HUES48 (cell line): ENCODE measurements at regions not wholly inside any gene's neighbourhood (a gene's known extent, or its start where the extent isn't known, plus 50 kb on each side); places are given as distances from the start of the nearest gene placed in this dataset.

Experiments used
- H3K27ac ChIP-seq: one replicate; pipeline ENCODE4 v1.7.0; 2013; ENCODE audit warnings: low read depth, low read length, inconsistent platforms
- H3K27me3 ChIP-seq: 2 replicates; pipeline ENCODE4 v1.6.1; 2013; ENCODE audit warnings: mild to moderate bottlenecking, low read length; ENCODE audit not compliant: control insufficient read depth, insufficient read depth
- H3K36me3 ChIP-seq: 2 replicates; pipeline ENCODE4 v1.6.1; 2013; ENCODE audit warnings: low read length; ENCODE audit not compliant: control insufficient read depth, insufficient read depth
- H3K4me1 ChIP-seq: 2 replicates; pipeline ENCODE4 v1.6.1; 2013; ENCODE audit warnings: mild to moderate bottlenecking, low read length; ENCODE audit not compliant: control insufficient read depth, insufficient read depth
- H3K4me3 ChIP-seq: 2 replicates; pipeline ENCODE4 v1.5.1; 2013; ENCODE audit warnings: mild to moderate bottlenecking, low read depth, low read length
- H3K9ac ChIP-seq: 2 replicates; pipeline ENCODE4 v1.6.1; 2013; ENCODE audit warnings: mild to moderate bottlenecking, low read depth, low read length, moderate library complexity
- H3K9me3 ChIP-seq: 2 replicates; pipeline ENCODE4 v1.6.1; 2013; ENCODE audit warnings: low read length; ENCODE audit not compliant: control insufficient read depth, insufficient read depth

- Histone ChIP-seq H3K4me3 (no peak overlapping the region), H3K27ac (no peak overlapping the region)
Measured at GRCh38 chr16:82331974-82332750, 162.1 kb upstream of the MPHOSPH6 start.

DNA sequence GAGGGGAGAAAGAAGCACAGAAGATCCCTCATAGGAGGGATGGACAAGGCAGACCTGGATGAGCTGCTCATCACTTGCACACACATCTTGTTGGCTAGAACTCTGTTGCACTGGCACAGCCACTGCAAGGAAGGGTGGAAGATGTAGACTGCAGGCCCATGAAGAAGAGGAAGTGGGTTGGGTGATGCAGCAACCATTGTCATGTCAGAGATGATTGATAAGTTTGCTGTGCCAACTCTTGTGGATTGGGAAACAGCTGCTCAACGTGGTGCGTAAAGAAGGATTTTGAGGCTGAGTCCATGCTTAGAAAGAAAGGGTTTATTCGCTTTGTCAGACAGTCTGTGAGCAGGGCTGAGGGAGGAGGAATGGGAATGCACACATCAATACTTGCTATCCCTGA, 161.4 kb upstream of the MPHOSPH6 start:
- Histone ChIP-seq H3K27me3 (no peaks in the 10 kb centered on the region), H3K36me3 (no peaks in the 10 kb centered on the region)

More at GRCh38 chr16:82331974-82332750, 162.1 kb upstream of the MPHOSPH6 start:
- Histone ChIP-seq H3K36me3 (no peaks in the 10 kb centered on the region), H3K9me3 (no peaks in the 10 kb centered on the region), H3K27me3 (no peaks in the 10 kb centered on the region), H3K9ac (no peak overlapping the region), H3K4me1 (peaks cover 6% of the 10 kb centered on the region; the same call in 1 of the 2 replicates)

DNA sequence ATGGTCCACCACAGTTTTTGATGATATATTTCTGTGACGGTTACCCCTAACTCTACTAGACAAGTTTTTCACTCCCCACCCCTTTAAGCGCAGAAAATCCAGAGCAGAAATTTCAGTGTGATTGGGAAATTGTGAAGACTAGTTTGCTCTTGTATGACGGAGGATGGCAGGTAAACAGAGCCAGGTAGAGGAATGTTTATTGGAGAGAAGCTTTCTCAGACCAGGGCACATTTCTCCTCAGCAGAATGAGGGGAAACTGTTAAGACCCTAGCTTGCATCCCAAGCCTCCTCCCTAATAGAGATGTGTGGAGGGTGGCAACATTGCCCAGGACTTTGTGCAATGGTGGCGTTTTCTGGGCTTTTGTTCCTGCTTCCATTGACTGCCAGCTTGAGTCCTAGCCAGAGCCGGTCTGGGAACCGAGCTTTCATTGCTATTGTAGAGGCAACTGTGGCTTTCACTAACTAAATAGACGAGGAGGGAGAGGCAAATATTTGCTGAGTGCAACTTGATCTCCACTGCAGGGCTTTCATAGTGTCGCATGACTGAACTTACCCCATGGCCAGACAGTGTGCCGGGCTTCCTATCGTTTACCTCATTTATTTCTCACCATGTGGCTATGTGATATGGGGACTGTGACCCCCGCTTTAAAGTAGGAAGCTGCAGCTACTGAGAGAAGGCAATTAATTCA, 159.6 kb upstream of the MPHOSPH6 start:
- no peak overlapping the region for H3K9ac ChIP-seq
- H3K27me3 ChIP-seq = no peaks in the 10 kb centered on the region
- no peaks in the 10 kb centered on the region for H3K9me3 ChIP-seq
- peak overlapping the region; percentile 26 for H3K27ac ChIP-seq
- no peak overlapping the region for H3K4me3 ChIP-seq
- no peaks in the 10 kb centered on the region for H3K36me3 ChIP-seq
- H3K4me1 ChIP-seq = peaks cover 6% of the 10 kb centered on the region; the same call in 1 of the 2 replicates

More for the DNA sequence above, 161.4 kb upstream of the MPHOSPH6 start:
- H3K4me3 ChIP-seq = no peak overlapping the region
- no peak overlapping the region for H3K27ac ChIP-seq
- no peaks in the 10 kb centered on the region for H3K9me3 ChIP-seq
- H3K9ac ChIP-seq = no peak overlapping the region
- peaks cover 6% of the 10 kb centered on the region; the same call in 1 of the 2 replicates for H3K4me1 ChIP-seq

DNA sequence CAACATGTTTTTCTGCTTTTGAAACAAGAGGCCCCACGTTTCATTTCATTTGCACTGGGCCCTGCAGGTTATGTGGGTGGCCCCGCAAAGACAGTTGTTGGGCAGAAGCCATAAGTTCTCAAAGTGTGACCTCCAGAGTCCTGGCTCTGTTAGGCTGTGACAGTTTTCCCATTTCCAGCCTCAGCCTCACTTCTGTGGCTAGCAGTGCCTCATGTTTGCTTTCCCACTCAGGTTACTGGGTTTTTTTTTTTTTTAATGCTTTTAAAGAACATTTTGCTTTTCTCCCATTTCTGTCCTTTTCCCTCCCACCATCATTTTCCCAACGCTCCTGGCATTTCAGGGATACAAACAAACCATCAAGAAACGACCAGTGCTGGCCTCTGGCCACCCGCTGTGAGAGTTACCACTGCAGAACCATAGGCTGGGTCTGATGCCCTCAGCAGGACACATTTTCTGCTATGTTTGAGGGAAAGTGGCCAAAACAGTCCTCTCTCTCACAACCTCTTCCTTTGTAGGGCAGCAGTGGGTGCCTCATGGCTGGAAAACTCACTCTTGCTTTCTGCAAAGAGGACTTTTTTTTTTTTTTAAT, 159.0 kb upstream of the MPHOSPH6 start:
- H3K27ac ChIP-seq = no peak overlapping the region
- peaks cover 6% of the 10 kb centered on the region; the same call in 1 of the 2 replicates for H3K4me1 ChIP-seq
- H3K36me3 ChIP-seq = no peaks in the 10 kb centered on the region
- no peaks in the 10 kb centered on the region for H3K27me3 ChIP-seq
- no peaks in the 10 kb centered on the region for H3K9me3 ChIP-seq
- no peak overlapping the region for H3K9ac ChIP-seq
- H3K4me3 ChIP-seq = no peak overlapping the region

GRCh38 chr16:82323171-82323570, 153.1 kb upstream of the MPHOSPH6 start:
- H3K9ac ChIP-seq = no peak overlapping the region
- H3K27me3 ChIP-seq = no peaks in the 10 kb centered on the region
- no peaks in the 10 kb centered on the region for H3K4me1 ChIP-seq
- no peaks in the 10 kb centered on the region for H3K36me3 ChIP-seq
- H3K9me3 ChIP-seq = peaks cover 5% of the 10 kb centered on the region; the same call in 1 of the 2 replicates
- no peak overlapping the region for H3K4me3 ChIP-seq
- no peak overlapping the region for H3K27ac ChIP-seq

GRCh38 chr16:82322177-82322576, 152.2 kb upstream of the MPHOSPH6 start:
- Histone ChIP-seq H3K4me1 (no peaks in the 10 kb centered on the region), H3K36me3 (no peaks in the 10 kb centered on the region), H3K9ac (no peak overlapping the region), H3K27ac (no peak overlapping the region), H3K27me3 (no peaks in the 10 kb centered on the region), H3K9me3 (peaks cover 5% of the 10 kb centered on the region; the same call in 1 of the 2 replicates), H3K4me3 (no peak overlapping the region)

DNA sequence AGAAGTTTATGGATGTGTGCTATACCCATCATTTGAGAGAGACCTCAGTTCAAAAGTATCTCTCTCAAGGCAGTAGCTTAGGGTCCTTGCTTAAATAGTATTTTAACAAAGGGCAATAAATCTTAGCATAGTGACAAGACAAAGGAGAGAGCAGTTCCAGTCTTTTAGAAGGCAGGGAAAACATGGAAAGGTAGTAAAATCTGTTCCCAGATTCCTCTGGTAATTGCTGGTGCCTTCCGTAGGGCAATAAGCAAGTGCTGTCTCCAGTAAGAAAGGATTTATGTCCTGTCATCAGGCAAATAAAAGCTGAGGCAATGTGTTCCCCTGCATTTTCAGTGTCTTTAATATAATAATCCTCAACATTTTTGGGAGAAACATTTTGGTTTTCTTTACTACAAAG, 149.0 kb upstream of the MPHOSPH6 start:
- Histone ChIP-seq H3K4me1 (no peaks in the 10 kb centered on the region), H3K27ac (no peak overlapping the region), H3K4me3 (no peak overlapping the region), H3K9ac (no peak overlapping the region), H3K27me3 (no peaks in the 10 kb centered on the region), H3K9me3 (peaks cover 5% of the 10 kb centered on the region; the same call in 1 of the 2 replicates), H3K36me3 (no peaks in the 10 kb centered on the region)

DNA sequence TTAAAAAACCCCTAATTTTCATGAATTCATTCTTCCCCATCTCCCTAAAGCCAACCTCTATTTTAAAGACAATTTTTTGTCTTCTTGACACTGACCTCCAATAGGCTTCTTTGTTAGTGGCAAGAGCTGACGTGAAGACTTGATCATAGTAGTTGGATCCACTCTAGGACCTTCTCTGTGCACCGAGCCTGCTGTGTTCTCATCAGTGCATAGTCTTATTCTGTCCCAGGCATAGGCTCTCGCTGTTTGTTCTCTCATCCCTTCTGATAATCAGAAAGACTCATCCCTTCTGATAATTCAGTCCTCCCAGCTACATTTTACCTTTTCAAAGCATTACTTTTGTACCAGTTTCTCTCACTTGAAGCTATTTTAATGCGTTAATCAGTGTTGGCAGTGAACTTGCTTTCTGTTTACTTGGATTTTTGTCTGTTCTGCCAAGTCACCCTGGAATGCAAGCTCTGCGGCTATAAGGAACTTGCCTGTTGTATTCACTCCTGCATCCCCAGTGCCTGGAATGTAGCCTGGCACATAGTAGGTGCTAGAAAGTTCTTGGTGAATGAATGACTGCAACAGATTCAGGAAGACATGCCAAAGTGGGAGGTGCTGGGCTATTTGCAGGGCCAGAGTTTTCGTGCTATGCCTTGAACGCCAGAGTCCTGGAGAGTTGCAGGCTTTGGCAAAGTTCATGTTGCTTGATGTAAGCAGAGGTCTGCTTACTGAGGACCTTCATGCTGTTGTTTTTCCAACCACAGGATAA, 147.6 kb upstream of the MPHOSPH6 start:
- no peaks in the 10 kb centered on the region for H3K27me3 ChIP-seq

DNA sequence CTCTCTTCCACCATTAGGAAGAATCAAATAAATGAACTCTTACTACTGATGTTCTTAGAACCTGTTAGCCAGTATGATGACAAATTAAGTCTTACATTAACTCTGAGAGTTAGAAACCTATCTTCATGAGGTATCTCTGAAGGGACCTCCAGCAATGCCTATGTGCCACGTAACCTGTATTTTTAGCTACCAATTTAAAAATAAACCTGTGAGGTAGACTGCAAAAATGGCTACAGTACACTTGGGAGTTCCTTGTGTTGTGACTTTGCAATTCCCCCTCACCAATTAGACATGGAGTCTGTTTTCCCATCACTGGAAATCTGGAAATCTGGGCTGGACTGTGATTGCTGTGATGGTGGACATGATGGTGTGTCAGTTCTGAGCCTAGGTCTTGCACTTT, 143.7 kb upstream of the MPHOSPH6 start:
- no peaks in the 10 kb centered on the region for H3K27me3 ChIP-seq
- H3K4me3 ChIP-seq = no peak overlapping the region
- no peak overlapping the region for H3K9ac ChIP-seq
- no peaks in the 10 kb centered on the region for H3K9me3 ChIP-seq
- H3K27ac ChIP-seq = no peak overlapping the region
- H3K4me1 ChIP-seq = no peaks in the 10 kb centered on the region
- H3K36me3 ChIP-seq = no peaks in the 10 kb centered on the region

More for the DNA sequence above, 147.6 kb upstream of the MPHOSPH6 start:
- no peaks in the 10 kb centered on the region for H3K9me3 ChIP-seq
- no peaks in the 10 kb centered on the region for H3K4me1 ChIP-seq
- no peak overlapping the region for H3K4me3 ChIP-seq
- no peaks in the 10 kb centered on the region for H3K36me3 ChIP-seq
- no peak overlapping the region for H3K27ac ChIP-seq
- H3K9ac ChIP-seq = no peak overlapping the region

DNA sequence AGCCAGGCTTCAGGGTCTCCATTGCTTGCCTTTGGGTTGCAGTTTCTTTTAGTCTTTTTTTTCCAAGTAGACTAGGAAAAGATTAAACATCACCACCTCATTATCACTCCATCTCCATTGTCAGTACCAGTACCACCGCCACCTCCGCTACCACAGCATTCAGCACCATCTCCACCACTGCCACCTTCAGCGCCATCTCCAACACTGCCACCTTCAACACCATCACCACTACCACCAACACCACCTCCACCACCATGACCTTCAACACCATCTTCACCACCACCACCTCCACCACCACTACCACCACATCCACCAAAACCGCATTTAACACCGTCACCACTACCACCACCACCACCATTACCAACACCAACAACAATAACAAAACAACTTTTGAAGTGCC, 141.5 kb upstream of the MPHOSPH6 start:
- no peaks in the 10 kb centered on the region for H3K4me1 ChIP-seq
- no peaks in the 10 kb centered on the region for H3K36me3 ChIP-seq

More for the DNA sequence above, 141.5 kb upstream of the MPHOSPH6 start:
- H3K27ac ChIP-seq = no peak overlapping the region
- no peak overlapping the region for H3K4me3 ChIP-seq
- no peak overlapping the region for H3K9ac ChIP-seq
- H3K9me3 ChIP-seq = no peaks in the 10 kb centered on the region
- H3K27me3 ChIP-seq = no peaks in the 10 kb centered on the region
